COR-L47 (cell line): ENCODE measurements at regions not wholly inside any gene's neighbourhood (a gene's known extent, or its start where the extent isn't known, plus 50 kb on each side); places are given as distances from the start of the nearest gene placed in this dataset.

Experiments
- DNase-seq: peaks from one replicate; lab custom pipeline; 2025; lab: John Stamatoyannopoulos, UW

DNA sequence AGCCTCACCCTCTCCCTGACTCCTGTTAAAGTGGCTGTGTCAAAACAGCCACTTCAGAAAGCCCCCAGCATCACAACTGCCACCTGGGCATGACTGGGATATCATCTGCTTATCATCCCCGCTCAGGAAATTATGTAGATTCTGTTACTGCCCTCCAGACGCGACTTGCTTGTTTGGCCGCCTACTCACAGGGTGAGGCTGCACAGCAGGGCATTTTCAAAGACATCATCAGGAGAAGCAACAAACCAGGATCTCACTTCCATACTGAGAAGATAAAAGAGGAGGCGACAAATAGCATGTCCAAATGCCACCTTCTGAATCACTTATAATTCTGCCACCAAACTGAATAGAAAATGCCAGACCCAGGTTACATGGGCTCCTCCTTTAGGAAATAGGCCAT, 94.8 kb downstream of the MIS18A start:
- peak; percentile 63 for DNase-seq

DNA sequence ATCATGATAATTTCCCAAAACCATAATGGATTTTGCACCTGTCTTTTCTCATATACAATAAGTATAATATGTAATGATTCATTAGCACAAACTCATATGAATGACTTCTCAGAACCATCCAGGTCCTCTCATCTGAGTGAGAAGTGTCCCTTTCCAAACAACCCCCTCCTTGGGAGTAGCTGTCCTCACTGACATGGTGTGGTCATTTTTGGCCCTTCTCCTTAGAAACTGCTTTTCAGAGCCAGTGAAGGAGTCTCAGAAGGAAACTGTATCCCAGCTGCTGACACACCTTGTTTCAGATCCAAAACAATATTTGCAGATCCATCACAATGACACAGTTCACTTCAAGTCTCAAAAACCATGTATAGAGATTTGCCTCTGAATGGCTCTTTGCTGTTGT, 95.5 kb downstream of the MIS18A start:
- DNase-seq = no peak

DNA sequence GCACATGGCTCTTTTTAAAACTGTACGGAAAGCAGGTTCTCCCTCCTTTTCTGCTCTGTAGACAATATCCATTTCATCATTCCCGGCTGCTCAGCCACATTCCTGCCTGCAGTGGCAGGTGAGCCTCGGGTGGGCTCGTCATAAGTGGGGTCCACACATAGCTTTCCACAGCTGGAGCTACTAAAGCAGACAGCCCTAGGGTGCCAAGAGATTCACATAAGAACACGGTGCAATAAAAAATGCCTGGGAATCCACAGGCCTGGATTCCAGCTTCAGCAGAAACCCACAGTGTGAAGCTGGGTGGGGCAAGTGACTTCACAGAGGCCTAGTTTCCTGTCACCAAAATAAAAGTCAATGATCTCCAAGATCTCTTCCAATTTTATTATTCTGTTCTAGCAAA, 96.4 kb downstream of the MIS18A start:
- no peak for DNase-seq

DNA sequence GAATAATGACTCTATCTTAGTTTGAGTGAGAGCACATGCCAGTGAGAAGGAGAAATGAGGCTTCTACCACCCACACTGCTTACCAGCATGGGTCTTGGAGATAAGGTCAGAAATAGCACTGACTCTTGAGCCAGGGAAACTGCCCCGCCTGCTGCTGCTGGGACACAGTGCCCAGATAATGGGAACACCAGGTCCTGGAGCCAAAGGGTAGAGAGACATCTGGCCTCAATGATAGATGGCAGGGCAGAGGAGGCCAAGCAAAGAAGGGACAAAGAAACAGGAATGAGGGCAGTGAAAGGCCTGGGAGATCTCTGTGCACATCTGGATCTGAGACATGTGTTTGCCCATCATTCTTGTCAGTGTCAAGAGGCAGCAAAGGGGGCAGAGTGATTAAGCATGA, 97.4 kb downstream of the MIS18A start:
- DNase-seq = no peak

DNA sequence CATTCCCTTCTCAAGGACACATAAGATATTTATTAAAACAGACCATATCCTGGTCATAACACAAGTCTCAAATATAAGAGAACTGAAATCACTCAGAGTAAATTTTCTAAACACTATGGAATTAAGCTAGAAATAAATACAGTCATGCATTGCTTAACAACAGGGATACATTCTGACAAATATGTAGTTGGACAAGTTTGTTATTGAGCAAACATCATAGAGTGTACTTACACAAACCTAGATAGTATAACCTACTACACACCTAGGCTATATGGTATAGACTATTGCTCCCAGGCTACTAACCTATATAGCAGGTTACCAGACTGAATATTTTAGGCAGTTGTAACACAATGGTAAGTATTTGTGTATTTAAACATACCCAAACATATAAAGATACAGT, 104.0 kb downstream of the MIS18A start:
- DNase-seq = no peak

DNA sequence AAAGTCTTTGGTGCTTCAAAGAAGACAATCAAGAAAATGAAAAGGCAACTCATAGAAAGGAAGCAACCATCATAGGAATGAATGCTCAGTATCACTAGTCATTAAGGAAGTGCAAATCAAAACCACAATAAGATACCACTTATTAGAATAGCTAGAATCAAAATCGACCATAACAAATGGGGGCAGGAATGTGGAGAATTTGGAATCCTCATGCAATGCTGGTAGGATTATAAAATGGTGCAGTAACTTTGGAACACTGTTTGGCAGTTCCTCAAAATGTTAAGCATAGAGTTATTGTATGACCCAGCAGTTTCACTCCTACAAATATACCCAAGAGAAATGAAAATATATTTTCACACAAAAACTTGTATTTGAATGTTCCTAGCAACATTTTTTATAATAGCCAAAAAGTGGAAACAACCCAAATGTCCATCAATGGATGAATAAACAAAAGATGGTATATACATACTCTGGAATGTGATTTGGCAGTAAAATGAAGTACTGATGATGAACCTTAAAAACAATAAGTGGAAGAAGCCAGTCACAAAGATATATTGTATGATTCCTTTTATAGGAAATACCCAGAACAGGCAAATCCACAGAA, 105.6 kb downstream of the MIS18A start:
- DNase-seq = no peak

DNA sequence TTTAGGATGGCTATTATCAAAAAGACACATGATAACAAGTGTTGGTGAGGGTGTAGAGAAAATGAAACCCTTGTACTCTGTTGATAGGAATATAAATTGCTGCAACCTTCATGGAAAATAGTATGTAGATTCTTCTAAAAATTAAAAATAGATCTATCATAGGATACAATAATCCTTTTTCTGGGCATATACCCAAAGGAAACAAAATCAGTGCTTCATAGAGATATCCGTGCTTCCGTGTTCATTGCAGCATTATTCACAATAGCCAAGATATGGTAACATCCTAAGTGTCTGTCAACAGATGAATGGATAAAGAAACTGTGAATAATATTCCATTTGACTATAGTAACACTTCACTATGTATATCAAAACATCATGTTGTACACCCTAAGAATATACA, 106.7 kb downstream of the MIS18A start:
- DNase-seq = no peak

DNA sequence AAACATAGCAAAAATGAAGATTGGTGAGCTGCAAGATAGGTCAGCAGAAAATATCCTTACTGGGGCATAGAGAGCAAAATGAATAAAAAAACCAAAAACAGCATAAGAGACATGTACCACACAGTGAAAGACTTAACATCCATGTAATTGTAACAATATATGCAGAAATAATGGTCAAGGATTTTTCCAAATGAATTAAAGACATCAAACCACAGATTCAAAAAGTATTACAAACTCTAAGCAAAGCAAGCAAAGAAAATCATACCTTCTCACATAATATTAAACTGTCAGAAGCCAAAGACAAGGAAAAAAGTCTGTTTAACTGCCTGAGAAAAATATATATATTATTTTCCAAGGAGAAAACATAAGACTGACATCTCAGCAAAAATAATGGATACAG, 111.3 kb downstream of the MIS18A start:
- DNase-seq = no peak

DNA sequence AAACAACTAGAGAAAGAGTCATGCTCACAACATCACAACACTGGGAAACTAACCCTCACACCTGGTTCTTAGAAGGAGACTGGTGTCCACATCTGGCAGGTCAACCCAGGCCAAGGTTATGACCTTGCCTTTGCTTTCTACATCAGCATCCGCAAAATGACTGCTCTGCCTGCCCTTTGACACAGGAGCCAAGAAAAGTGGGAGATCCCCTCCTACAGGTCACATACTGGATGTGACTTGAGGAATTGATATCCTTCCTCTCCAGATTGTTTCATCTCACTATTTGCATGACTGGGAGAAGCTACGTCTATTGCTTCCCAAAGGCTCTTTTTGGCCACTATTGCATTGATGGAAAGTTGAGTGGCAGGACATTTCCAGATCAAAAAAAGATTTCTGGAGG, 115.5 kb downstream of the MIS18A start:
- DNase-seq = no peak

DNA sequence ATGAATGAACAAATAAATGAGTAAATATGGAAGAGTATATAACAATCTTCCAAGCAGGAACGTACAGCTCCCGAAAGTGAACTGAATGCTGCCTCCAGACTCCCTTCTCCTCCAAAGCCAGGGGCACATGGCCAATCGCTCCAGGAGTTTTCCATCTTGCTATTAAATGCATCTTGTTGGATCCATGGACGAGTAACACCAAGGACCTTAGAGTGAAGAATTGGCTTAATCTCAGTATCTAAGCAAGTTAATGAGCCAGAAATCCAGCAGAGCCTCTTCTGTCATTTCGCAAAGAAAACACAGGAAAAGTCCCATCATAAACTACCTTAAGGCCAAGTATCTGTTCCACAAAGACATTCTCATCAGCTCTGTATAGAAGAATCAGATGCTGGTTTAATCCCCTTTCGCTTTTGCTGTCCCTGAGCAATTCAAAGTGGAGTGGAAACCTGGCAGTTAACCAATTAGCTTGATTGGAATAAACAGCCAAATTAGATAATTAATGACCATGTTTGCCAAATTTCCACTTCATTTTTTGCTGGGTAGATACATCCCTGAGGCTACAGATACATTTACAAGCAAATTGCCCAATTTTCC, 116.0 kb downstream of the MIS18A start:
- peak; percentile 55 for DNase-seq

DNA sequence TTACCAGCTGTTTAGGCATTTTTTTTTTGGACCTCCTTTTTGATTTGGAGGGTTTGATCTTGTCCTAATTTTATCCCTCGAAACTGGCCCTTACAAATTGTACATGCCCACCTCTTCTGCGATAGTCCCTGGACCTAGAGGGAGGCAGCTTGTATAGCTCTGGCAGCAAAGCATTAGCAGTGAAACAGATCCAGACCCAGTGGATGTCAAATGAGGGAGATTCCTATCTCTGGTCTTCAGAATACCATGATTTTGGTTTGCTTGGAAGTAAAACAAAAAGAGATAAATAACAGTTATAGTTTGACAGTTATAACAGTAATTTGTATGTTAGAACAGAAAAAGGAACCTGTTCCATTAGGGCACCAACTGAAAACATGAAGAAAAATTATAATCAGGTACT, 123.6 kb downstream of the MIS18A start:
- no peak for DNase-seq

DNA sequence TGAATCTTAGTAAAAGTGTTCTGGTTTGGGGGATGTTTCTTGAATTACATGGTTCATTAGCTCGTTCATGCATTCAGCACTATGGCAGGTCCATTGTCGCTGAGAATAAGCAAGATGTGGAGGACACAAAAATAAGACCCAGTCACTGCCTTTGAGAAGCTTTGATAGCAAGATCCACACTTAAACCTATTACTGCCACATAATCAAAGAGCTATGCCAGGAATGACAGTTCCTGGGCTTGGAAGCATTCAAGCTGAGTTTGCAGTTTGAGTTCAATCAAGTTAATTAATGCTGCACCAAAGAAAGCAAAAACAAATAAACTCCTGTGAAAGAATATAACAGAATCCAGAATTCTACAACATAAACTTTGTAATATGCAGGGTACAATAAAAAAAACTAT, 131.8 kb downstream of the MIS18A start:
- DNase-seq = no peak

DNA sequence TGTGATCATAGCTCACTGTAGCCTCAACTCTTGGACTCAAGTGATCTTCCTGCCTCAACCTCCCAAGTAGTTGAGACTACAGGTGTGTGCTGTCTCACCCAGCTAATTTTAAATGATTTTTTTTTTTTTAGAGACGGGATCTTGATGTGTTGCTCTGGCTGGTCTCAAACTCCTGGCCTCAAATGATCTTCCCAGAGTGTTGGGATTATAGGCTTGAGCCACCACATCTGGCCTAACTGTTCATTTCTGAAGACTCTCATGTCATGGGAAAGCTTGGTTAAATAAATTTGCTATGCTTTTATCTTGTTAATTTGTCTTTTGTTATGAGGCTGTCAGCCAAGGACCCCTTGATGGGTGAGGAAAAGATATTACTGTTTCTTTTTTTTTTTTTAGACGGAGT, 134.0 kb downstream of the MIS18A start:
- no peak for DNase-seq

DNA sequence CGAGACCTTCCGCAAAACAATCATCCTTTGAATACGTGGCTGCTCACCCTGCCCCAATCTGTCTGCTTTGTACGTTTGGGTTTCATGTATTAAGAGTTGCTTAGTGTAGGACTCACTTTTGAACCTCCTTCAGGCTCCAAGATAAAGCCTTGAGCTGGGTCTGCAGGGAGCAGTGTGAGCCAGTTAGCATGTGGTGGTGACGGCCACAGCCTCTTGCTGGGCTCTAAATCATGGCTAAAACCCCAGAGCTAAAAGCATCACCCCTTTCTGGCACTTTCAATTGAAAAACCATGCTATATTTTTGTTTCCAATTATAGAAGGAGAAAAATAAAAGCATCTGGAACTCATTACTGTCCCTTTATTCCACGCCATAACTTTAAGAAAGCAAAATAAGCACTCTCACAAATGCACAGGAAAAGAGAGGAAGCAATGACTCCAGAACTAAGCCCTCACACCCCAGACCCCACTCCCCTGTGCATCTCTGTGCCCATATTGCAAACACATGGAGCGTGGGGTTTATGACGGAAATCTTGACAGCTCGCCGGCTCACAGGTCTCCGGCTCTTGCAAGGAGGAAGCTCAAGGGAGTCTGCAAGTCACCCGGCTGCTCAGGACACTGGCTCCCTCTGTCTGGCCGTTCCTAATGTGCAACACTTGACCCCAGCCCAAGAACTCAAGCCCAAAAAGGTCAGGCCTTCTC, 135.5 kb downstream of the MIS18A start:
- no peak for DNase-seq

DNA sequence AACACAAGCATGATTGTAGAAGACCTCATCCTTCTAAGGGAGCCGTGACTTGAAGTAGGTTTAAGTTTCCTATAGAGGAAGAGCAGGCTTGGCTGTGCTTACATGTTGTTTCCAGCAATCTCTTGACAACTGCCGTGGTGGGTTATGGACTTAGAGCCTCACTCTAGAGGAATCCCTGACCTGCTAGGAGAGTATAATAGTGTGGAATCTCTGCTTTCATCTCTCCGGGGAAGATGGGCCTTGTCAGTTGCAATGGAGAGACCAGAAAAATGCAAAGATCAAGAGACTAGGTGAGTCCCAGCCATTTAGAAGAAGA, 137.6 kb downstream of the MIS18A start:
- DNase-seq = no peak

DNA sequence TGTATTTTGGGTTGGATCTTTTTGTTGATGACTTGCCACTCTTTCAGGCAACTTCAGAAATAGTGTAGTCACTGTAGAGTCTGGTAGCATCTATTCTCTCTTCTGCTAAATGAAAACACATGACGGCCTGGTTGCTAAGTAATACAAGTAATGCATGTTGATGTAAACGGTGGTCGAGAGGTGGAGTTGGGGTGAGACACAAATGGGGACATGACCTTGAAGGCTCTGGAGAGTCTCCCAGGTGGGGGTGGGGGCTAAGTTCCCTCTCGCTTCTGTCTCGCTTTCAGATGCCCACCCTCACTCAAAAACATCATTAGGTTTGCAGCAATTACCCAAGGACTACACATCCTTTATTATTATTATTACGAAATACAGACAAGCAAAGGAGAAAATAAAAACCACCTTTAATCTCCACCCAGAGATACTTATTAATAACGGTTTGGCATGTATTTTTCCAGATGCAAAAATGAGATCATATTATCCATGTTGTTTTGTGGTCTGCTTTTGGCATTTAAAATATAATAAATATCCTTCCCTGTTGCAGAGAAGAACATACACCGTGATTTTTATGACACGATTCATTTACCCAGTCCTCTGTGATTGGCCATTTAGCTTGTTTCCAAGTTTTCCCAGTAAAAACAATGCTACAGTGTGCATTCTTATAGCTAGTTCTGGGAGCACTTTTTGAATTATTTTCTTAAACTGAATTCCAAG, 138.1 kb downstream of the MIS18A start:
- DNase-seq = no peak

DNA sequence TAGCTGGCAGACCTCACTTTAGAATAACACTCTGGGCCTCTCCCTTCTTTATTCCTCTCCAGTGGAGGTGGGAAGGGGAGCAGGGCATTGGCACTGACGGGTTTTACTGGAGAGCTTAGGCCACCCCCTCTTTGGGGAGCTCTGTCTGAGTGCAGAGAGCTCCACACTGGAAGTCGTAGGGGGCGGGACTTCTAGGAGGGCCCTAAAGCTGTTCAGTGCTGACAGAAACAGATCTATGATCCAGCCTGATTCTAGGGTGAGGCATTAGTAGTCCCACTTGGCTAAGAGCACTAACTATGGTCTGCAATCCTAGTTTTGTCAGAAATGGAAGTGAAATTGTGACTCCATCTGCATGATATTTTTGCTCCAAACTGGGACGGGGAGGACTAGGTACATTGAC, 138.7 kb downstream of the MIS18A start:
- no peak for DNase-seq

DNA sequence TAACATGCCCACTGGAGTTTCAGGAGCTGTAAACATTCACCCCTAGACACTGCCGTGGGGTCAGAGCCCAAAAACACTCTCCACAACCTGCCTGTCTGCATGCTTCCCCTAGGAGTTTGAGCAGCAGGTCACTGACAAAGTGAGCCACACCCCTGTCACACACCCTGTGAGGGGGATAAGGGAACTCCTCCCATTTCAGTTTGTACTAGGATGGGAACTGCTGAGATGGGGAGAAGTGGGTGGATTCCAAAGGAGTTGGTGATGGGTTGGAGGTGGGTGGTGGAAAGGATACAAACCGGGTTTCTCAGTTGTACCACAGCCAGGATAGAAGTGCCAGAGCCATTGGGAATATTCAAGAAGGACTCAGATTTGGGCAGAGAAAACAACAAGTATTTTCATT, 140.2 kb downstream of the MIS18A start:
- no peak for DNase-seq

DNA sequence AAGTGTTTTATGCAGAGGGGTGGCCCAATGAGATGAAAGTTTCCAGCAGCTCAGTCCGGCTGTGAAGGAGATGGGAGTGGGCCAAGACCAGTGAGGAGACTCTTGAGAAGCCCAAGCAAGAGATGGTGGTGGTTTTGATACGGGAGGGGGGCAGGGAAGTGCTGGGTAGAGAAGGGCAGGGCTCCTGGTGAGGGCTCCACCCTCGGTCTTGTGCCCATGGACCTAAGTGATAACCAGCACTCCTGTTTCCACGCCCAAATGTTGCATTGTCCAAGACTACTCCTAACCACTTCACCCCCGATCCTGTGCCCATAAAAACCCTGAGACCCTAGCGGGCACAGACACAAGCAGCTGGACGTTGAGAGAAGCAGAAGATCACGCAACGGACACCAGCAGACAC, 140.9 kb downstream of the MIS18A start:
- no peak for DNase-seq

DNA sequence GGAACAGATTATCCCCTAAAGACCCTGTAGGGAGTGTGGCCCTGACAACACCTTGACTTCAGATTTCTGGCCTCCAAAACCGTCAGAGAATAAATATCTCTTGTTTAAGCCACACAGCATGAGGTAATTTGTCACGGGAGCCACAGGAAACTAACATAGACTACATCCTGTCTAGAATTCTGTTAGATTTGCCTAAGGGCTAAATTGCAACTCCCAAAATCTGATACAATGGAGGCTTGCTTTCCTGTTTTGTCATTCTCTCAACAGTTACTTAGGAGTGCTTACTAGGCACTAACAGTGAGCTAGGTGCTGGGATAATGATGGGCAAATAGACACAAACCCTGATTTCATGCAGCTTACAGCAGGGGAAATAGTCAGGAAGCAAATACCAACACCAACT, 141.6 kb downstream of the MIS18A start:
- DNase-seq = peak; percentile 62

DNA sequence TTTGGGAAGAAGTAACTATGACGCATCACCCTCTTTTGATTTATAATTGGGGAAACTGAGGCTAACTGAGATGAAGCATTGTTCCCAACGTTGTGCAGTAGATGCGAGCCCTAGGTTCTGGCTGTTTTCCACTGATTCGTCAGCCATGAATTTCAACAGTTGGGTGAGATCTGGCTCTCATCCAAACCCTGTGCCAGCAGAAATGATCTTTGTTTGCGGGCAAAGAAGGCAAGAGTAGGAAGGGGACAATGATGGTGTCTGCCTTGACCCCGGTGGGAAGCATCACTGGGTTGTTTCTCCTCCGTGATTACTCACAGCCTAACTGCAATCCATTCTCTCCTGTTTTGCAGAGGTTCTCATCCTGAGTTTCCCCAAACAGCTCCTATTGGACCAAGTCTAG, 142.3 kb downstream of the MIS18A start:
- no peak for DNase-seq

DNA sequence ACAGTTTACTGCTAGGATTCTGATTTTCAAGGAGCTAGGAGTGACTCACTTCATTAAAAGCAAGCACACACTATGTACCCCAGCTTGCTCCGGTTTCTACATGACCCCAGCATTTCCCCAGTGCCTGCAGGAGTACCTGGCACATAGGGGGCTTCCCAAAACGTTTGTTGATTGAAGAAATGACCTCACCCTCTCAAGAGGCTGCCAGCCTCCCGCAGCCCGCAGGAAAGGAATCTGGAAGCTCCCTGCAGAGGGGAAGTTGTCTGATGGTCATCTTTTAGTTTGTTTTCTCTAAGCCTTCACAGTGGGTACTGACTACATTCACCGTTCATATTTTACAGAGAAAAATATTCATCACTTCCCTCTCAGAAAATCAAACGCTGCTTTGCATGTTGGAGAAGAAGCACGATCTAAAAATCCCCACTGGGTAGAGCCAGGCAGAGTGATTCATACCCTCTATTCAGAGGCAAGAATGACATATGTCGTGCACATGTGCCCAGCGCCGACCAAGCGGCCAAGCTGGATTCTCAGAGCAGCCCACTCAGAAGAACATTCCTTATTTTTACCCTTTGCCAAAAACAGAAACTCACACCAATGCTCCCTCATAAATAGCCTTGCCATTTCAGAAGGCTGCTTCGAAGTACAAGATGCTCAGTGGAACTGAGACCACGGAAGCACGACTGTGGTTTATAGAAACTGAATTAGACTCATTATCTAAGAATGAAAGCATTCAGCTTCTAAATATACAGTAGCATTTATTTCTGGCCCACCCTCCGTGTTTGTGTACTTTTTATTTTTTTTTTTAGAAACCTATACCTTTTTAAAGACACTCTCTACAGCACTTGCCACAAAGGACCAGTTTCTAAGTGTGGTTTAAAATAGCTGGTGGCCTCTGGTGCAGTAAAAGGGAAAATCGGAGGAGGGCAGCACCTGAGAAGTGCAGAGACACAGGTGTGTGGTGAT, 143.2 kb downstream of the MIS18A start:
- DNase-seq = no peak
